PFSK-1 (cell line): ENCODE measurements at regions not wholly inside any gene's neighbourhood (a gene's known extent, or its start where the extent isn't known, plus 50 kb on each side); places are given as distances from the start of the nearest gene placed in this dataset.

Experiments
- FOXP2 ChIP-seq: optimal IDR thresholded peaks from 2 replicates; pipeline ENCODE3; 2011; ENCODE audit warnings: borderline replicate concordance, control low read depth, inconsistent platforms; ENCODE audit not compliant: insufficient read depth; ENCODE audit errors: extremely low read length, extremely low read depth
- POLR2AphosphoS5 ChIP-seq: IDR thresholded peaks from 2 replicates; pipeline ENCODE4 v1.6.1; 2012; ENCODE audit warnings: low read depth, mild to moderate bottlenecking, control low read depth, low read length, moderate library complexity
- SIN3A ChIP-seq: IDR thresholded peaks from 2 replicates; pipeline ENCODE4 v1.6.1; 2012; ENCODE audit warnings: mild to moderate bottlenecking, low read length, moderate library complexity, borderline replicate concordance; ENCODE audit not compliant: insufficient read depth
- TAF1 ChIP-seq: IDR thresholded peaks from 2 replicates; pipeline ENCODE4 v1.6.1; 2012; ENCODE audit warnings: low read length, control low read depth, borderline replicate concordance; ENCODE audit not compliant: insufficient read depth
- TF ChIP-seq, protein P1 (sequence below), 2 experiments: IDR thresholded peaks; 2 replicates each; pipeline versions ENCODE4 v1.6.1 to v1.8.0; 2011 to 2012; ENCODE audit warnings: low read depth in 2 of 2, low read length in 2 of 2, control low read depth in 1 of 2, inconsistent platforms in 1 of 2, mild to moderate bottlenecking in 1 of 2, moderate library complexity in 1 of 2; ENCODE audit not compliant: insufficient read depth in 1 of 2

DNA sequence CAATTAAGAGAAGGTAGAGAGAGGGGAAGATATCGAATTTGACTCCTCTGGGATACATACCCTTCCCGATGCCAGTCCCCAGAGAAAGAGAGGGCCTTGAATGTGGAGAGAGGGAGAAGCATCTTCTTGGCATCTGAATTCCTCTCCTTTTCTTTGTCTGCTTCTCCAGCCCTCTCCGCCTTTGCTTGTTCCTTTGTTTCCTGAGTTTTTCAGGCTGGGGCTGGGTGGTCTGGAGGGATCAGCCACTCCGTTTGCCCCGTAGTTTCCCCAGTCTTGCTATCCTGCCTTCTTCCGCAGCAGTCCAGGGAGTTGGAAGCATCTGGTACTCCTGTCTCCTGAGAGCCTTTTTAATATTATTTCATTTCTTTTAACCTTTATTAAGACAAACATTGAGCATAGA, 107.1 kb upstream of the CADM1 start:
- TF ChIP-seq SIN3A, result no peak
- no peak for TF ChIP-seq FOXP2
- TF ChIP-seq, protein P1, sequence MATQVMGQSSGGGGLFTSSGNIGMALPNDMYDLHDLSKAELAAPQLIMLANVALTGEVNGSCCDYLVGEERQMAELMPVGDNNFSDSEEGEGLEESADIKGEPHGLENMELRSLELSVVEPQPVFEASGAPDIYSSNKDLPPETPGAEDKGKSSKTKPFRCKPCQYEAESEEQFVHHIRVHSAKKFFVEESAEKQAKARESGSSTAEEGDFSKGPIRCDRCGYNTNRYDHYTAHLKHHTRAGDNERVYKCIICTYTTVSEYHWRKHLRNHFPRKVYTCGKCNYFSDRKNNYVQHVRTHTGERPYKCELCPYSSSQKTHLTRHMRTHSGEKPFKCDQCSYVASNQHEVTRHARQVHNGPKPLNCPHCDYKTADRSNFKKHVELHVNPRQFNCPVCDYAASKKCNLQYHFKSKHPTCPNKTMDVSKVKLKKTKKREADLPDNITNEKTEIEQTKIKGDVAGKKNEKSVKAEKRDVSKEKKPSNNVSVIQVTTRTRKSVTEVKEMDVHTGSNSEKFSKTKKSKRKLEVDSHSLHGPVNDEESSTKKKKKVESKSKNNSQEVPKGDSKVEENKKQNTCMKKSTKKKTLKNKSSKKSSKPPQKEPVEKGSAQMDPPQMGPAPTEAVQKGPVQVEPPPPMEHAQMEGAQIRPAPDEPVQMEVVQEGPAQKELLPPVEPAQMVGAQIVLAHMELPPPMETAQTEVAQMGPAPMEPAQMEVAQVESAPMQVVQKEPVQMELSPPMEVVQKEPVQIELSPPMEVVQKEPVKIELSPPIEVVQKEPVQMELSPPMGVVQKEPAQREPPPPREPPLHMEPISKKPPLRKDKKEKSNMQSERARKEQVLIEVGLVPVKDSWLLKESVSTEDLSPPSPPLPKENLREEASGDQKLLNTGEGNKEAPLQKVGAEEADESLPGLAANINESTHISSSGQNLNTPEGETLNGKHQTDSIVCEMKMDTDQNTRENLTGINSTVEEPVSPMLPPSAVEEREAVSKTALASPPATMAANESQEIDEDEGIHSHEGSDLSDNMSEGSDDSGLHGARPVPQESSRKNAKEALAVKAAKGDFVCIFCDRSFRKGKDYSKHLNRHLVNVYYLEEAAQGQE (IDR thresholded peaks at IDR 0.05; ENCODE audit: insufficient read depth in 1 of 2, low read depth in 2 of 2, low read length in 2 of 2), result no peak
- no peak for TF ChIP-seq POLR2AphosphoS5
- TF ChIP-seq TAF1, result no peak

DNA sequence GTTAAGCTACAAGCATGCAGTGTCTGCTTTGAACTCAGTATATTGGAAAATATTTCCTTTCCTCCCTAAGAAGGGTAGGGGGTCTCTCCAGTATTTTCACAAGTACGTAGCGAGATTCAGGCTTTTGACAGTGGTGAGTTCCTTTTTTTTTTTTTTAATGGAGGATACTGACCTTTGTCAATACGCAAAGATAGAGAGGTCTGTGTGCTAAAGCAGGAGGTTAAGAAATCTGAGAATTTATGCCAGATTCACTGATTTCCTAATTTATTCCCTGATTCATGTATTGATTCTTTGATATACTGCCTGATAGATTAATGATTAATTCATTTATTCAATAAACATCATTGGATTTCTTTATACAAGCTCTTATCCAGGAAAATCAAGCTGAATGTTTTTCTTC, 106.7 kb upstream of the CADM1 start:
- TF ChIP-seq SIN3A, result no peak
- no peak for TF ChIP-seq TAF1
- TF ChIP-seq FOXP2, result no peak
- TF ChIP-seq, protein P1 (IDR thresholded peaks at IDR 0.05; ENCODE audit: insufficient read depth in 1 of 2, low read depth in 2 of 2, low read length in 2 of 2), result no peak
- no peak for TF ChIP-seq POLR2AphosphoS5

GRCh38 chr11:115608976-115609375, 104.8 kb upstream of the CADM1 start:
- TF ChIP-seq TAF1 (no peak), POLR2AphosphoS5 (no peak), FOXP2 (no peak), SIN3A (no peak)
- TF ChIP-seq, protein P1 (IDR thresholded peaks at IDR 0.05; ENCODE audit: insufficient read depth in 1 of 2, low read depth in 2 of 2, low read length in 2 of 2), result no peak

GRCh38 chr11:115607621-115608221, 103.5 kb upstream of the CADM1 start:
- no peak for TF ChIP-seq TAF1

DNA sequence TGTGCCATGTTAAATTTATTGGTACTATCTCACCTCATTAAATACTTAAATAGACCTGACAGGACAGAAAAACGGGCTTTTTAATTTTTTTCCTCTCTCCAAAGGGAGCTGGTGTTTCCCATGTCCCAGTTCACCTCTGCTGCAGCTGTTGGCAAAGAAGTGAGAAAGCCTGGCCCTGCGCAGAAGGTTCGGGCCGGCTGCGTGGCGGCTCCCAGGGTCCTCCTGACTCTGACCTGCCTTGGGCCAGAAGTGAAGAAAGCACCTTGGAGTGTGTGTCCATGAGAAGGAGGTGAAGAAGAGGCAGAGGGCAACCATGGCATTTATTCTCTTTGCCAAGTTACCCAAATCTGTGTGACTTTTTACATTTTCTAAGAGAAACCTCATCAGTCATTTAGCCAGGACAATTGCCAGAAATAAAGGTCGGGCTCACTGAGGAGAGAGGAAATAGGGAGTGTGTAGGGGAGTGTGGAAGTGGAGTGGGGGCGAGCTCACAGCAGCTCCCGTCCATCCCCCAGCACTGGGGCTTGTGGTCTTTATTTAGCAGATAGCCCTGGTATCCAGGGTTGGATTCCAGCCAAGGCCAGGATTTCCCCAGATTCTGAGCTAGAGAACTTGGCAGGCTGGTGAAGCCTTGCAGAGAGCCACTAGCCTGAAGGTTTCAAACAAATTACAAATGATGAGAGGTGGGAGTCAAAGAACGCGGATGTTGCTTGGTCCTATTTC, 102.4 kb upstream of the CADM1 start:
- TF ChIP-seq FOXP2, result no peak
- TF ChIP-seq, protein P1 (IDR thresholded peaks at IDR 0.05; ENCODE audit: insufficient read depth in 1 of 2, low read depth in 2 of 2, low read length in 2 of 2), result no peak
- no peak for TF ChIP-seq SIN3A
- no peak for TF ChIP-seq POLR2AphosphoS5
- no peak for TF ChIP-seq TAF1
